ENCODE measurements at regions not wholly inside any gene's neighbourhood (a gene's known extent, or its start where the extent isn't known, plus 50 kb on each side); places are given as distances from the start of the nearest gene placed in this dataset.

DNA sequence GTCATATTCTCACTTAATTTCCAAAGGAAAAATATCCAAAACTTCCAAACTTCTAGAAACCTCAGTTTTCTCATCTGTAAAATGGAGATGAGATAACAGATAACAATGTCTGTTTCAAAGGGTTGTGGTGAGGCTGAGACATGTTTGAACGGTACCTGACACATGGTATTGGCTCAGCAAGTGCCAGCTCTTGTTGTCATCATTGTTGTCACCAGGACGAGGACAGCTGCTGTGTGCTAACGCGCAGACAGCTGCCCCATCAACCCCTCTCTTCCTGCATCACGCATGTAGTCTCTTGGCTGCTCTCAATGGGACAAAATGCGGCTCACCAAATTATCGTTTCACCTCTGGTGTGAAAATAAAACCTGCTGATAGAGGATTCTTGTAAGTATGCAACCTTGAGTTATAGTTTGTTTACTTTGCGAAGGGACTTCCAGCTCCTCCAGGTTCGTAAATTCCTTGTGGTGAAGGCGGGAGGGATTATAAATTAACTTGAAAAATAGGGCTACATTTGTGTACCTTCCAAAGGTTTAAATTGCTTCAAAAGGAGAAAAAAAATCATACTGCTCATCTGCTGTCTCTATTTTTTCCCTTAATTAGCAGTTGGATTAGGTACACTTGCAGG, 605.4 kb downstream of the BCL11A start:
- no peak for TF ChIP-seq CTCF (IDR thresholded peaks at IDR 0.05; ENCODE audit: low read depth, low read length)
- no peak for DNase-seq (ENCODE audit: extremely low read depth, low read depth)

DNA sequence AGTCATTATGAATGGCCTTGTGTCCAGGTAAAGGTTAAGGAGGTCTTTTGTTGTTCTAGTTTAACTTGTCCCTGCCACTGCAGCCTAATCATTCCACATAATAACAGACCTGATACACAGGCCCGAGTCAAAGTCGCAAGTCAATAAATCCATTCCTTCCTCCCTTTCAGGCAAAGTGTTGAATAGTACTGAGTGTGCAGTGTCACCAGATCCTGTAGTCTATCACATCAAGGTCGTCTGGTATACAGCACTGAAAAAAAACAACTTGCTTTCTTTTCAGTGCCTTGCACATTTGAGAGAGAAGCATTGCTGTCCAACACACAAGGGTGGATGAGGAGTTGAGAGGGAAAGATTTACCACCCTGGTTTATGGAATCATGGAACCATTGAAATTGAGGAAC, 606.2 kb downstream of the BCL11A start:
- DNase-seq (ENCODE audit: extremely low read depth, low read depth) = no peak
- TF ChIP-seq CTCF (IDR thresholded peaks at IDR 0.05; ENCODE audit: low read depth, low read length) = no peak

DNA sequence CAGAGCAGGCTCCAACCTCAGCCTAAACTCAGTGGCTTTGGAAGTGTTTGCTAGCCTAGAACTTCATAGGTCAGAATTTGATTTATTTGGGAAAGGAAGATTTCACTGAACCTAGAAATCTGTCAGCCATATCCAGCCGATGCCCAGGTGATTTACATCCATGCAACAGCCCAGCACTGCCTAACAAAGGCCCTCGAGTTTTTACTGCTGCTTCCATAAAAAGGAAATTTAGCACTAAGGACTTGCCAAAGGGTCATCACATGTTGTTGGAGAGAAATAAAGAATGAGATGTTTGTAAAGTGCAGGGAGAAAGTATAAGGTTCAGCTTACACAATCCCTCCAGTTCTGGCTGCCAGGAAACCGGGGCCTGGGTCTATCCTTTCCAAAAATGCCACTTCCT, 614.2 kb downstream of the BCL11A start:
- no peak for TF ChIP-seq CTCF (IDR thresholded peaks at IDR 0.05; ENCODE audit: low read depth, low read length)
- DNase-seq (ENCODE audit: extremely low read depth, low read depth) = no peak

GRCh38 chr2:59938181-59938580, 615.3 kb downstream of the BCL11A start:
- TF ChIP-seq CTCF (IDR thresholded peaks at IDR 0.05; ENCODE audit: low read depth, low read length) = no peak
- DNase-seq (ENCODE audit: extremely low read depth, low read depth) = no peak

DNA sequence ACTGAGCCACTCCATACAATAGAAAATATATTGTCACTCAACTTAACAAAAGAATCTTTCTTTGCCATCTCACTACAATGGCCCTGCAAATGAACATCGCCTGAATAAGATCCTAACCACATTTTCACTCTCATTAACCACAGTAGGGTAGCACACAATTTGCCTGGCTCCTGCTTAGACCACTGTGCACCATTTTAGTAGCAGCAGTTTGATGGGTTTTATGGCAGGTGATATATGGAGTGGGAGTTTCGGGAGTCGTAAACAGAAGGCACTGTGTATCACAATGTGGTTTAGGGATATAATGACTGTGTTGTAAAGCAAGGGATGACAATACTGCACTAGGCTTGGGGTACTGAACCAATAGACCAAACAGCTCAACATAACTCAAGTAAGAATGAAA, 617.4 kb downstream of the BCL11A start:
- DNase-seq (ENCODE audit: extremely low read depth, low read depth) = no peak
- TF ChIP-seq CTCF (IDR thresholded peaks at IDR 0.05; ENCODE audit: low read depth, low read length) = no peak

DNA sequence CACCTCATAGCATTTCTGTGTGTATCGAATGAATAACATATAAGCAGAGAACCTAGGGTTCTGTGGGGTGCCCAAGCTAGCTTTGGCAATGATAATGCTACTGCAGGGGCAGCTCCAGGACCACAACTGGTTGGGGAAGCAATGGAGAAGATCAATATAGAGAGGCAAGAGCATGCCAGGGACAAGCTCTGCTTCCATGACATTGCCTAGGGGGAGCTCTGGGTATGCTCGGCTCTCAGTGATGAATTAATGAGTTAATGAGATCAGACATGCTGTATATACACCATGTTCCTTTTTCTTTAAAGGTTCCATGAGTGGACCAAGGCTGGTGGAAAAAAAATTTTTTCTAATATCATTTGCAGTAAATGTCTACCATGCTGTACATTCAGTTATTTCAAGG, 618.4 kb downstream of the BCL11A start:
- no peak for TF ChIP-seq CTCF (IDR thresholded peaks at IDR 0.05; ENCODE audit: low read depth, low read length)
- DNase-seq (ENCODE audit: extremely low read depth, low read depth) = no peak

DNA sequence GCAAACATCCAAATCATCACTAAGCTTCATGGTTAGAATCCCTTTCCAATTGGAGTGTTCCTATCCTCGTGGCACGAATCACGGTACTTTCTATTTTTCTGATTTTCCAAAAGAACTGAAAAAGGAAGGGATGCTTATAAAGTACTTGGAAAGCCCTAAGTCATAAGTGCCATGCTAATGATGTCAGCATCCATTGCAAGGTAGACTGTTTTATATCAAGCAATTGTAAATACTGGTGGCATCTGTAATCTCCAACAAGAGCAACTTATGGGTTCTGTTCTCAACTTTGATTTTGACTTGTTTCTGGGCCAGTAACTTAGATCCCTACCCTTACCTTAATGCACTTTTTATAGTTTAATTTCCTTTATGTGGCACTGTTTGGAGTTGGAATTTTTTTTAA, 619.5 kb downstream of the BCL11A start:
- DNase-seq (ENCODE audit: extremely low read depth, low read depth) = no peak

More for the DNA sequence above, 619.5 kb downstream of the BCL11A start:
- no peak for TF ChIP-seq CTCF (IDR thresholded peaks at IDR 0.05; ENCODE audit: low read depth, low read length)
